ENCODE measurements at regions not wholly inside any gene's neighbourhood (a gene's known extent, or its start where the extent isn't known, plus 50 kb on each side); places are given as distances from the start of the nearest gene placed in this dataset.

DNA sequence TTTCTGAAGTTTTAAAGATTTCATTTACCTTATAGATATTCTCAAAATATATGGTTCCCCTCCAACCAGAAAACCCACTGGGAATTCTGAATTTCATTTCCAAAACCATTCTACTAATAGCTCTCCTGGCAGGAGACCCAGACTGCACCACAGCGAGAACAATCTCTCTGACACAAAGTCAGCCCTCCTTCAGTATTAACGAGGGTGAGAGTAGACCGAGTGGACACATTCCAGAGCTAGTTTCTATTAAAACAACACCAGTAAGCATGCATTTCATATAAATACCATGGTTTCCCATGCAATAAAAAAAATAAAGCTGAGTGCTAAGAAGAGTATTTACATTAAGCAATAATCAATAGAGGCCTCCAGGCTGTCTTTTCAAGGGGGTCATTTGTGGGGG is 899.6 kb upstream of the SLC35B3 start:
- Histone ChIP-seq H3K4me1 (ENCODE audit: control insufficient read depth, extremely low read depth, insufficient read depth, low read length) (no peaks in the 10 kb centered on the region), H3K9ac (replicated peaks; ENCODE audit: extremely low read depth, insufficient read depth, low read length) (no peak overlapping the region), H3K9me1 (replicated peaks; ENCODE audit: control insufficient read depth, extremely low read depth, insufficient read depth, low read length) (no peaks in the 10 kb centered on the region), H3K4me3 (replicated peaks in 1 of 3; ENCODE audit: insufficient read depth in 1 of 3, low read depth in 1 of 3, low read length in 3 of 3) (no peak overlapping the region), H3K27ac (ENCODE audit: insufficient read depth, low read depth, low read length) (no peak overlapping the region), H3K4me2 (ENCODE audit: insufficient read depth, low read length) (no peak overlapping the region), H3K27me3 (ENCODE audit: control insufficient read depth in 2 of 2, insufficient read depth in 2 of 2, low read length in 2 of 2) (no peaks in the 10 kb centered on the region), H3K36me3 (ENCODE audit: control insufficient read depth in 2 of 2, extremely low read depth in 1 of 2, insufficient read depth in 2 of 2, low read length in 2 of 2) (no peaks in the 10 kb centered on the region), H3K79me2 (ENCODE audit: control insufficient read depth, insufficient read depth, low read length) (no peaks in the 10 kb centered on the region), H3K9me3 (replicated peaks; ENCODE audit: control insufficient read depth, insufficient read depth, low read length) (peaks cover 3% of the 10 kb centered on the region), H4K20me1 (replicated peaks; ENCODE audit: control insufficient read depth, extremely low read depth, insufficient read depth, low read length) (no peaks in the 10 kb centered on the region), H2AFZ (ENCODE audit: low read depth, low read length) (no peak overlapping the region)
- FAIRE-seq = no peak
- dilution Hi-C loops (cut with MboI; ENCODE audit: extremely low pct_ligation_motif_present, low sequenced_read_pairs) = no loop called here
- TF ChIP-seq, protein P1, sequence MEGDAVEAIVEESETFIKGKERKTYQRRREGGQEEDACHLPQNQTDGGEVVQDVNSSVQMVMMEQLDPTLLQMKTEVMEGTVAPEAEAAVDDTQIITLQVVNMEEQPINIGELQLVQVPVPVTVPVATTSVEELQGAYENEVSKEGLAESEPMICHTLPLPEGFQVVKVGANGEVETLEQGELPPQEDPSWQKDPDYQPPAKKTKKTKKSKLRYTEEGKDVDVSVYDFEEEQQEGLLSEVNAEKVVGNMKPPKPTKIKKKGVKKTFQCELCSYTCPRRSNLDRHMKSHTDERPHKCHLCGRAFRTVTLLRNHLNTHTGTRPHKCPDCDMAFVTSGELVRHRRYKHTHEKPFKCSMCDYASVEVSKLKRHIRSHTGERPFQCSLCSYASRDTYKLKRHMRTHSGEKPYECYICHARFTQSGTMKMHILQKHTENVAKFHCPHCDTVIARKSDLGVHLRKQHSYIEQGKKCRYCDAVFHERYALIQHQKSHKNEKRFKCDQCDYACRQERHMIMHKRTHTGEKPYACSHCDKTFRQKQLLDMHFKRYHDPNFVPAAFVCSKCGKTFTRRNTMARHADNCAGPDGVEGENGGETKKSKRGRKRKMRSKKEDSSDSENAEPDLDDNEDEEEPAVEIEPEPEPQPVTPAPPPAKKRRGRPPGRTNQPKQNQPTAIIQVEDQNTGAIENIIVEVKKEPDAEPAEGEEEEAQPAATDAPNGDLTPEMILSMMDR (IDR thresholded peaks at IDR 0.05; ENCODE audit: extremely low read depth in 1 of 2, insufficient read depth in 1 of 2, low read depth in 1 of 2, low read length in 2 of 2) = no peak
- no peak for TF ChIP-seq MYC (IDR thresholded peaks at IDR 0.05; ENCODE audit: low read depth, low read length)
- TF ChIP-seq EZH2 (IDR thresholded peaks at IDR 0.05; ENCODE audit: borderline replicate concordance, low read depth, low read length, severe bottlenecking) = no peak
- no peak for TF ChIP-seq POLR2A (IDR thresholded peaks at IDR 0.05; ENCODE audit: low read depth, low read length)
- TF ChIP-seq, protein P2, sequence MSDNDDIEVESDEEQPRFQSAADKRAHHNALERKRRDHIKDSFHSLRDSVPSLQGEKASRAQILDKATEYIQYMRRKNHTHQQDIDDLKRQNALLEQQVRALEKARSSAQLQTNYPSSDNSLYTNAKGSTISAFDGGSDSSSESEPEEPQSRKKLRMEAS (IDR thresholded peaks at IDR 0.05; ENCODE audit: insufficient read depth, insufficient read length) = no peak
- TF ChIP-seq FOS (IDR thresholded peaks at IDR 0.05; ENCODE audit: borderline replicate concordance, insufficient read depth, low read length) = no peak
- TF ChIP-seq GATA2 (IDR thresholded peaks at IDR 0.05; ENCODE audit: insufficient read depth, insufficient read length, low read depth, low read length) = no peak
- no peak for TF ChIP-seq JUN (IDR thresholded peaks at IDR 0.05; ENCODE audit: borderline replicate concordance, insufficient read depth, insufficient read length, low read depth)
- ChIA-PET POLR2A (no interaction called here), CTCF (no interaction called here)
- DNase-seq (ENCODE audit: low read depth, low spot score) = no peak
- intact Hi-C loops (cut with micrococcal nuclease) = no loop called here
- no TSS peak for BruUV-seq (replicated peaks)
